Thoracic aorta (tissue), 2 donors: ENCODE measurements at regions not wholly inside any gene's neighbourhood (a gene's known extent, or its start where the extent isn't known, plus 50 kb on each side); places are given as distances from the start of the nearest gene placed in this dataset.

Experiments used
- ATAC-seq: fragments of 150-250 bp; one replicate; pipeline ENCODE4 v1.8.0; 2017; ENCODE audit warnings: low read depth; ENCODE audit not compliant: insufficient number of reproducible peaks, low FRiP score
- DNase-seq: peaks from one replicate; pipeline ENCODE4 v3.0.0-alpha.2; 2020; ENCODE audit warnings: low spot score
- H3K27ac ChIP-seq, 2 donors: fragments of 200-600 bp; sonication (generic); 1 replicate in 1 of 2; 2 replicates in 1 of 2; pipeline ENCODE4 v1.5.1; 2016; ENCODE audit warnings: mild to moderate bottlenecking in 2 of 2, moderate library complexity in 2 of 2
- H3K27me3 ChIP-seq: fragments of 200-600 bp; sonication (generic); replicated peaks from 2 replicates; pipeline ENCODE4 v1.6.0; 2016; ENCODE audit warnings: mild to moderate bottlenecking; ENCODE audit not compliant: insufficient read depth
- H3K36me3 ChIP-seq: fragments of 200-600 bp; sonication (generic); one replicate; pipeline ENCODE4 v1.5.1; 2016
- H3K4me1 ChIP-seq, 2 donors: fragments of 200-600 bp; sonication (generic); 1 replicate in 1 of 2; 2 replicates in 1 of 2; pipeline versions ENCODE4 v1.5.1 to v1.6.0; 2016; ENCODE audit warnings: low read depth in 2 of 2, mild to moderate bottlenecking in 1 of 2; ENCODE audit not compliant: control insufficient read depth in 1 of 2
- H3K4me3 ChIP-seq: fragments of 200-600 bp; sonication (generic); 2 replicates; pipeline ENCODE4 v1.5.1; 2016; ENCODE audit warnings: mild to moderate bottlenecking
- H3K9me3 ChIP-seq: fragments of 200-600 bp; sonication (generic); 2 replicates; pipeline ENCODE4 v1.5.1; 2016
- TF ChIP-seq, protein P1 (sequence below): fragments of 200-600 bp; sonication (generic); IDR thresholded peaks from one replicate; pipeline ENCODE4 v1.5.1; 2019; ENCODE audit warnings: antibody characterized with exemption

DNA sequence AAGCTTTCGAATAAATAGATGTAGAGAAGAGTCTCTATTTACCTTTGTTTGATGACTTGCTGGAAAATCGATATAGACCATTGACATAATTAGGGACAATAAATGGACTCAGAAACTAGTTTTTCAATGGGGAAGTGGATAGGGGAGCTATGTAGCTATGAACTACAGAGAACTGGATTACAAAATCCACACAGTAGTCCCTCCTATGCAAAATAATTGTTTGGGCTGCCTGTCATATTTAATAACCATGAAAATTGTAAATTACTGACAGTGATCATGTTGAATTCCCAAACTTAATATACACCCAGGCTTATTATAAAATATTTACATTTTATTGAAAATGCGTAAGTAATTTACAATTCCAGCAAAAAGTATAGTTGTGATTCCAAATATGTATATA lies 333.1 kb upstream of the FAM241A start:
- no peak for ATAC-seq

DNA sequence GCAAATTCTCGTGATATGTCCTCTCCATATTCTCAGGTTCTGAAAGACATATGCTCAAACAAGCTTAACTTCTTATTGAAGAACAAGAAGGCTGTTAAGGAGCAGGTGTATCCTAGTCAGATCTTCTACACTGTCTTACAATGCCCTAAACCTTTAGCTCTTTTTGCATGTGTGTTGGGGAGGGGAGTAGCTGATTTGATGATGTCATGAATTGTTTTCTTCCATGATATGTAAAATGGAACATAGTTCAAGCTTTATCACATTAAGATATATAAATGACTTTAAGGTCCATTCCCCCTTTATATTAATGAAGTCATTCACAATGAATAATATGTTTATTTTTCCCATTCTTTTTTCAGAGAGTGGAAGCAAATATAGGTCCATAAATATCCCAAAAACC lies 332.5 kb upstream of the FAM241A start:
- no peak for ATAC-seq
- Histone ChIP-seq H3K4me1 (no peaks in the 10 kb centered on the region), H3K27me3 (no peaks in the 10 kb centered on the region), H3K36me3 (no peaks in the 10 kb centered on the region), H3K27ac (no peak overlapping the region), H3K4me3 (no peak overlapping the region), H3K9me3 (no peaks in the 10 kb centered on the region)
- no peak for DNase-seq
- TF ChIP-seq, protein P1, sequence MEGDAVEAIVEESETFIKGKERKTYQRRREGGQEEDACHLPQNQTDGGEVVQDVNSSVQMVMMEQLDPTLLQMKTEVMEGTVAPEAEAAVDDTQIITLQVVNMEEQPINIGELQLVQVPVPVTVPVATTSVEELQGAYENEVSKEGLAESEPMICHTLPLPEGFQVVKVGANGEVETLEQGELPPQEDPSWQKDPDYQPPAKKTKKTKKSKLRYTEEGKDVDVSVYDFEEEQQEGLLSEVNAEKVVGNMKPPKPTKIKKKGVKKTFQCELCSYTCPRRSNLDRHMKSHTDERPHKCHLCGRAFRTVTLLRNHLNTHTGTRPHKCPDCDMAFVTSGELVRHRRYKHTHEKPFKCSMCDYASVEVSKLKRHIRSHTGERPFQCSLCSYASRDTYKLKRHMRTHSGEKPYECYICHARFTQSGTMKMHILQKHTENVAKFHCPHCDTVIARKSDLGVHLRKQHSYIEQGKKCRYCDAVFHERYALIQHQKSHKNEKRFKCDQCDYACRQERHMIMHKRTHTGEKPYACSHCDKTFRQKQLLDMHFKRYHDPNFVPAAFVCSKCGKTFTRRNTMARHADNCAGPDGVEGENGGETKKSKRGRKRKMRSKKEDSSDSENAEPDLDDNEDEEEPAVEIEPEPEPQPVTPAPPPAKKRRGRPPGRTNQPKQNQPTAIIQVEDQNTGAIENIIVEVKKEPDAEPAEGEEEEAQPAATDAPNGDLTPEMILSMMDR = no peak

More for the DNA sequence above, 333.1 kb upstream of the FAM241A start:
- Histone ChIP-seq H3K36me3 (no peaks in the 10 kb centered on the region), H3K27me3 (no peaks in the 10 kb centered on the region), H3K4me1 (no peaks in the 10 kb centered on the region), H3K9me3 (no peaks in the 10 kb centered on the region), H3K27ac (no peak overlapping the region), H3K4me3 (no peak overlapping the region)
- no peak for DNase-seq
- TF ChIP-seq, protein P1 = no peak

DNA sequence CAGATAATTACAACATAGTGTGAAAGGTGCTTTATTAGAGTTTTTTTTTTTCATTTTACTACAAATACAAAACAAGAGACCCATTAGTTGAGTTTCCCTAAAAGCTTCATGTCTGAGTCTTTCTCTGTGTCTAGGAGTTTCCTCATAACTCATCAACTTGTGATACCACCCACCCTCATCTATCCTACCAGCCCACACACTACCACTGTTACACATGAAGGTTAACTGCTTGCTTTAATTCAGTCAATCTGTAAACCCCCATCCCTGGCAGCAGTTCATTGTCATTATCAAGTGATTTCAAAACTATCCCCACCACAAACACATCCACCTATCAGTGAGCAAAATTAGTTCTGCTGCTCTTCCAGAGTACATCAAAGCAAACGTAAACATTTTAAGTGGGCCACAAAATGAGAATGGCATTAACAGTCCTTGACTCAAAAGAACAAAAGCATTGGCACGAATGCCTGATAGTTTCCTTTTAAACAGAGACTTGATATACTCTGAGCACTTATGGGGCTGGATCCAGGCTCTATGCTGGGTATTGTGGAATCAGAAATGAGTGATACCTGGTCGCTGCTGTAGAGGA lies 331.6 kb upstream of the FAM241A start:
- ATAC-seq (no peak), DNase-seq (no peak)
- H3K9me3 ChIP-seq = no peaks in the 10 kb centered on the region
- no peak overlapping the region for H3K4me3 ChIP-seq
- TF ChIP-seq, protein P1 = no peak
- H3K27me3 ChIP-seq = no peaks in the 10 kb centered on the region
- H3K36me3 ChIP-seq = no peaks in the 10 kb centered on the region
- H3K27ac ChIP-seq = no peak overlapping the region
- no peaks in the 10 kb centered on the region for H3K4me1 ChIP-seq

DNA sequence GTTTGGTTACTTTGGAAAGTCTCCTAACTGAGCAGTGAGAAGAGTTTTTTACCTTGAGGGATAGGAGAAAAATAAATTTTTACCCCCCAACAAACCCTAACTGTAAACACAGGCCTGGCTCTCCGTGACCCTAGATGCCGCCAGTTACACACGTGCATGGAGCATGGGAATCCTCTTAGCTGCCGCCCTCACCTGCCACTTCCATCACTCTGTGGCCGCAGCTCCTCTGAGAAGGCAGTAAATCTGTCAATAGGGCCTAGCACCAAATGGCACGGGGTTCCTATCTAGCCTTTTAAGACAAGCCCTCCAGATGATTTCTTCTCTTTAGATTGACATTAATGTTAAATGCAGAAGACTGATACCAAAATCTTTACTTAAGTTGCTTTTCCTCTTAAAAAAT lies 330.3 kb upstream of the FAM241A start:
- no peaks in the 10 kb centered on the region for H3K27me3 ChIP-seq
- H3K4me3 ChIP-seq = no peak overlapping the region
- DNase-seq = no peak
- no peaks in the 10 kb centered on the region for H3K9me3 ChIP-seq
- ATAC-seq = no peak
- no peaks in the 10 kb centered on the region for H3K36me3 ChIP-seq
- no peak overlapping the region for H3K27ac ChIP-seq
- H3K4me1 ChIP-seq = no peaks in the 10 kb centered on the region
- TF ChIP-seq, protein P1 = no peak

DNA sequence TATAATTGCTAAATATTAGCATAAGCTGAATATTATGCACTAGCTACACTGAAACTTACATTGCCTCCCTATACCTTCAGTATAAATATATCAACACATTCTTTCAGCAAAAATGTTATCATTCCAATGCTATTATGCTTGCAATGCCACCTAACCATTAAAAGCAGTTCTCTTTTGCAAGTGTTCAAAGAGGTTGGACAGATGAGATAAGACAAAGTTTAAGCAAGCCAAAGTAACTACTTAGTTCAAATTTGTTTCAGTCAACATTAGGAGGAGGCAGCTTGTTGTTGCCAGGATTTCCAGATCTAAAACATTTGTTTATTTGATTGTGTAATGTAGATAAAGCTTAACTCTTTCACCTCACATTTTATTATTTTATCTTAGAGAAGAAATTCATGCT lies 323.9 kb upstream of the FAM241A start:
- Histone ChIP-seq H3K27ac (no peak overlapping the region), H3K27me3 (no peaks in the 10 kb centered on the region), H3K36me3 (no peaks in the 10 kb centered on the region), H3K4me3 (no peak overlapping the region), H3K9me3 (no peaks in the 10 kb centered on the region), H3K4me1 (no peaks in the 10 kb centered on the region)
- TF ChIP-seq, protein P1 = no peak
- ATAC-seq (no peak), DNase-seq (no peak)
